GM19351 (cell line): ENCODE measurements at regions not wholly inside any gene's neighbourhood (a gene's known extent, or its start where the extent isn't known, plus 50 kb on each side); places are given as distances from the start of the nearest gene placed in this dataset.
"Not testable (repeated sequence)": the region's sequence is repeated elsewhere in the genome, so short reads cannot be mapped to it uniquely, and the experiment has no call there.

Experiments
- ATAC-seq: cut with Tn5 transposase; IDR thresholded peaks from one replicate; pipeline ENCODE4 v1.9.1; 2021; ENCODE audit warnings: mild to moderate bottlenecking, moderate library complexity; ENCODE audit not compliant: unreplicated experiment

DNA sequence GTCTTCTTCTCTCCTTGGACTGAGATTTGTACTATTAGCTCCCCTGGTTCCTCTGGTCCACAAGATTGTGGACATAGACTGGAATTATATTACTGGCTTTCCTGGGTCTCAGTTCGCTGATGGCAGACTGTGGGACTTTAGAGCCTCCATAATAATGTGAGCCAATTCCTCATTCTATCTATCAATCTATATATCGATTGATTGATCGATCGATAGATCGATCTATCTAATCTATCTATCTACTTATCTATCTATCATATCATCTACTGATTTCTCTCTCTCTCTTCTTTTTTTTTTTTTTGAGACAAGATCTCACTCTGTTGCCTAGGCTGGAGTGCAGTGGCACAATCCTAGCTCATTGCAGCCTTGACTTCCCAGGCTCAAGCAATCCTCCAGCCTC, 51.5 kb upstream of the DDR1 start:
- ATAC-seq = no peak

DNA sequence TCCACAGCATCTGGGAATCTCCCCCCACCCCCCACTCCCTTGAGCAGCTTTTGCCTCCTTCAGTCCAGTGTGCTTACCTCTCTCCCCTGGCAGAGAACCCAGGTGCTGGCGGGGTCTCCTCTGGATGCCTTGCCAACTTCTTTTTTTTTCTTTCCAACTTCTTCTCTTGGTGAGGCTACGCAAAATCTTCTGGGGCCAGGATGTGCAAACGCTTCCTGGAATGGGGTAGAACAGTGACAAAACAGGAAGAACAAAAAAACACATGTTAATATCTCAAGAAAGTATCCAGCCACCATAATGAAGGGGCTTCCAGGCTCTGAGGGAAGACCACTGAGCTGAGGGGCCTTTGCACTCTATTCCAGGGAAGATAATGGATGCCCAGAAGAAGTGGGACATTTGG, 53.9 kb upstream of the DDR1 start:
- ATAC-seq = no peak

DNA sequence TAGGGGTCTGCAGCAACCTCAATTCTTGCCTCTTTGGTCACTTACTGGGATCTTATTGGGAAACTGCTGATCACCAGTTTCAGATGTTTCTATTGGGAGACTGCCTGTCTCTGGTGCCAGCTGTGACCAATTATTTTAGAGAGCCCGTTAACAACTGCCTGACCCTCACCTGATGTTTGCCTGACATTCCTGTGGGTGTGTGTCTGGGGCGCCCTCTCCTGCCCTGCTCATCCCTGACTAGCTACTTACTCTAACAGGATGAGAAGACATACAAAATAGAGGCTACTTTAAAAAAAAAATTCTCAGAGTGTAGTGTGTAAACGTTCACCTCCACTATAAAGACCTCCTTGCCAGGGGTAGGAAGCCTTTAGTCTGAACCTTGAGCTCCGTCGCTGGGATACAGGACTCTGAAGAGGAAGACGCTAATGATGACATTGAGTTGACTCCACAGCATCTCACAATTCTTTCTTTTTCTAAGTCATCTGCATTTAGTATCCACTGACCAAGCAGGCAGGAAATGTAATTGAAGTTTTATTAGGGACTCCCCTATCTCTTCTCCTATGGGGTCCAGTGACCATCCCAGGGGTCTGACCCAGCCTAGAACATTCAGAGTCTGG, 54.6 kb upstream of the DDR1 start:
- ATAC-seq = no peak

DNA sequence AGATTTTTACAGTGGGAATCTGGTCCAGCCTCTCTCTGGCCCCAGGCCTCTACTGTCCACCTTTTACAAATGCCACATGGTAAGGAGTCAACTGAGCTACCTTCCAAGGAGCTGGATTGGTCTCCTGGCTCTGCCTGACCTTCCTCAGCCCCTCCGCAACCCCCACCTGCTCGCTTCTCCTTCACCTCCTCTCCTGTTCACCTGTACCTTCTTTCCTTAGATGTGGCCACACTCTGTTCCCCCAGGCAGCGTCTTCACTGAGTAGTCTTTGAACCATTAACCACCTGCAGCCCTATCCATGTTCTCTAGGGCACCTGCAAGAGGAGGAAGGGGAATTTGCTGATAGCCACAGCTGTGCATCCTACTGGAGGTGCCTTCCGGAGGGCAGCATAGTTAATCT, 55.3 kb upstream of the DDR1 start:
- ATAC-seq = no peak

DNA sequence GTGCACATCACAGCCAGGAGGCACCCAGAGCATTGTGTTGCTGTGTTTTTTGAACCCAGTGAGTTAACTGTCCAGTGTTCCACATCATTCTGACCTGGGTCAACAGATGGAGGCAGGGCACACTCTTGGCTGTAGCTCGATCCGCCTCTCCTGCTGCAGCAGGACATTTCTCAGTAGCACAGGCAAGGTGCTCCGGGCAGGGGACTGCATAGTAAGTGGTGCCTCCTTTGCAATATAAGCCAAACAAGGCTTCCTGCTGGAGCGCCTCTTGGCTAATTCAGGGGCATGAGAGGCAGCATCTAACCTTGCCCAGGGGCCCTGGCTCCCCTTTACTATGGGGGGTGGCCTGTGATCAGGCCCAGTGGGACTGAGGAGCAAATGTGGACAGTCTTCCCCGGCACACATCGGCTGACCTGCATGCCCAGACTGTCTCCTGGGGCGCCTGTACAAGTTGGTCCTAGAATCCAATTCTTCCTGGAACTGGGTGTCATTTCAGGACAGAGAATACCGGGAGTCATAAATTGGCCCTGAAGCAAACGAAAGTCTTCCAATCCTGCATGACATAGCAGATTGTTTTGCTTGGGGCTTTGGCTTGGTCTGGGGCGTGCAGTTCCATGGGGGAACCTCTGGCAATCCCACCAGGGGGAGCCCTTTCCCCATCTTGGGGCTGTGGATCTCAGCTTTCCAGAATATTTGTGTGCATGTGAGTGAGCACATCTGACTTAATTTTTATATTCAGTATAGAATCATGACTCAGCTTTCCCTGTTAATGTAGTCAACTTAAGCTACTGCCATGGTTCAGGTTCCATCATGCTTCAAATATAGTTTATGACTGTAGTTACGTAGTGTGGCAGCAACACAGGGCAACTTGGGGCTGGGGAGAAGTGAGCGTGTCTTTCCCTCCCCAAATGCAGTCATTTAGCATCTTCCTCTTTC, 56.0 kb upstream of the DDR1 start:
- ATAC-seq = no peak

DNA sequence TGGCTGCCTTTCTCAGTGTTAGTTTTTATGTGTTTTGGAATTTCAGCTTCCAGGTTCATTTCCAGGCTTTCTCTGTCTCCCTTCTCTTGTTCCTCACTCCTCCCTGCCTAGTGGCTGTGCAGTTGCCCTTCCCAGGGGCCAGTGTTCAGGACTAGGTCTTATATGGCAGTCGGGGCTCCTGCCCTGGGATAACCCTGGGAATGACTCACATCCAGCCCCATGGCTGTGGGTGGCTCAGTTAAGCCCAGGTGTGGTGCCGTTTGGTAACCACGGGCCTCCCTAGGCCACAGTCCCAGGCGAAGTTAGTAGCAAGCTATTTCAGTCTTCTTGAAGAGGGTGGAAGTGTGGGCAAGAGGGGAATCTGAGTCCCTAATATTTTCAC, 57.4 kb upstream of the DDR1 start:
- ATAC-seq = no peak

DNA sequence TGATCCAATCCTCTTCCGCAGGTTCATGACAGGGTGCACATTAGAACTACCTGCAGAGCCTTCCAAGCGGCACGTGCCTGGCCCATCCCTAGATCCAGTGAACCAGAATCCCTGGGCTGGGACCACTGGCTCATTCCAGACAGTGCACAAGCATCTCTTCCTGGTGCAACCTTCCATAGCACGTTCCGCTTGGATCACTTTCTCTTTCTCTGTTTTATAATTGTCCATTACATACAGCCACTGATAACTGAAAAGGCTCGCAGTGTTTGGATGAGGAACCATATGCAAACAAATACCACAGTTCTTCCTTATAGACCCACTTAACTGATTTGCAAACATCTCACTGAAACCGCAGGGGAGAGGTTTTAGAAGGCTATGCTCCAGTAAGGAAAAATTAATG, 59.6 kb upstream of the DDR1 start:
- ATAC-seq = no peak

DNA sequence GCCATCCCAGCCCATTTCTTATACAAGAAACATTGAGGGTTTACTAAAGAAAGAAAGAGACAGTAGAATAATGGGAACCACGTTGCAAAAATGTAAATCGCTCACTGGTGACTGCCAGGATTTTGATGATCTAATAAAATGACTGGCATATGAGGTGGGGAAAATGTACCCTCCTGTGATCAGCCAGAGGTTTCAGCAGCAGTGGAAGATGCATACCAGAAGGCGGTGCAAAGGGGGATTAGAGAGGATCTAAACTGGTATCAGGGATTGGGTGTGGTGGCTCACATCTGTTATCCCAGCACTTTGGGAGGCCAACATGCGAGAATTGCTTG, 60.8 kb upstream of the DDR1 start:
- no peak for ATAC-seq

DNA sequence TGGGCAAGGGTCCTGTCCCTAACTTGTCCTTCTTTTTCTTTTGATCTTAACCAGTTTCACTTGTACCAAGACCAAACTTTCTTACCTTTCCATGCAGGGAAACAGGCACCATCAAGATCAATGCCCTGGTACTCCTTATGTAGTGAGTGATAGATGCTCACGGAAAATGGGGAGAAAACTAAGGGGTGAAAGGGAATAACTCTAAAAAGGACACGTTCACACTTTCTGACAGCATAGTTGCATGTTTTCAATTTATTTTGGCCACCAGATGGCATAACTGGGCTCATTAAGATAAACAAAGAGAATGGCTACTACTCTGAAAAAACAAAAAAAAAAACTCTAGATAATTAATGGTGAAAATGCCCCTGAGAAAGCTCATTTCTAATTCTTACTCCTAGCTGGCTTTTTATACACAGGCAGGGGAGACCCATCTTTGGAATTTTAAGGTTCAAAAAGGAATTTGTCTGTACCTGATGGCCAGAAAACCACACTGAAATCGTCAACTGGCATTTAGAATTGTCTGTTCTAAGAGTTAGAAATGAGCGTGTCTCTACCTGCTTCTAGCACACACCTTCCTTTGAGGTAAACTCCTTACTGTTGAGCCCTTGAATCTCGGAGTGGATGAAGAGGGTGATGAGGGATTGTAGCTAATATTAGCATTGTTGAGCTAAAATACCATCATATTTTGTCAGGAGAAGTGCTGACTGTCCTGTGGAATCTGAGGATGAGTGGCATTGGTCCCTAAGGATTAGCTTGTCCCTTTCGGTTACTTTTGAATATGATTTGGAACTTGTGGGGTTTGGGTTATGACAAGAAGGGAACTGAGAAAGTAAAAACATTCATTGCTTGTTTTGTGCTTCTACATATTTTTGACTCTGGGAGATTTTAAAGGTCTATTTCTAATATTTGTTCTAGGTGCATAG, 62.2 kb upstream of the DDR1 start:
- no peak for ATAC-seq

DNA sequence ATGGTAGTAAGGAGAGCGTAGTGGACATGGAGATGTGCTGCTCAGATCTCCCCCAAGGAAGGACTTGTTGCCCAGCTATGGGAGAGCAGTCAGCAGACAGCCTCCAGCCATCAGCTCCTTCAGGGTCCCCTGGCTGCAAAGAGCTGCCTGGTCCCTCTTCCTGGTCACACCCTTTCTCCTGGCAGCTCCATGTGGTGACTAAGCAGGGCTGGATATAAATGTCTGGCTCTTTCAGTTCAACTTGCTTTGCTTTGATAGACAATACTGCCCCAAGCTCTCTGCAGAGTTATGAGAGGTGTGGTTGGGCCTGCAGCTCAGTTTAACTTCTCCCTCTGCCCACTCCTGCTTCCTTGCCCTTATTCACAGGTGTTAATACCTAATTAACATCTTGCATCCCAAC, 64.1 kb upstream of the DDR1 start:
- no peak for ATAC-seq

DNA sequence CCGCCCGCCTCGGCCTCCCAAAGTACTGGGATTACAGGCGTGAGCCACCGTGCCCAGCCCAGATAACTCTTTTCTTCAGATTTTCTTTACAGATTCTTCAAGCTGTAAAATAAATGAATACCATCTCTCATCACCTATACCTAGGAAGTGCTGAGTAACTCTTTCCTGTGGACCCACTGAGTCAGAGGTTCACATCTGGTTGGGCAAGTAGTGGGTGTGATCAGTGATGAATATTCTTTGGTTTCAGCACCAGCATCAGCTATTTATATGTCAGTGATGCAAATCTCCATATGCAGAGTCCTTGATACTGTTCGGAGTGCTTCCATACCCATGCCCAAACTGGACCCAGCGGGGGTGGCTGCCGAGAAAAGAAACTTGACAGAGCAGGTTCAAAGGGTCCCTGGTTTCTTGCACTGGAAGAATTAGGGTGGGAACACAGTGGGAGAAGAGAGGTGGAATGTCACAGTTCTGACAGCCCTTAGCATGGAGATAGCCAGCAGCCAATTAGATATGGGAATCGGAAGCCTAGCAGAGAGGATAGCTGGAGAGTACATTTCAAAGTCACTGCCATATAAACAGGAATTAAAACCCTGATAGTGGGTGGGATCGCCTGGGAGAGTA, 64.9 kb upstream of the DDR1 start:
- ATAC-seq = no peak

DNA sequence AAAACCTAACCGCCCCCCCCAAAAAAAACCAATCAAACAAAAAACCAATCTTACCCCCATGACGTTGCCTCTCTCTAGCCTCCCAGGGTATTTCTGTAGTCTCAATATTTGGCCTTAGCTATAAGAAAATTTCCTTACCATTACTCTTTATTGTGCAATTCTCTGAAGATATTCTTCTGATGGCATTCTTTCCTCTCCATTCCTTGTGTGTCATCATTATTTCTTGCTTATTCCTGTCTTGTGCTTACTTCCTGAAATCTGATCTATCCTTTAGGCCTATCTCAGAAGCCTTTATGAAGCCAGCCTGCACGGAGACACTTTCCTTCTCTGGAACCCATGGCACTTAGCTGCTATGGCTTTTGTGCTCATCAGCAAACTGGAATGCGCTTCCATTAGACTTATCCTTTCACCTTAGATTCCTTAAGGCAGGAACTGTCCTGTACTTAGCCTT, 65.9 kb upstream of the DDR1 start:
- no peak for ATAC-seq

DNA sequence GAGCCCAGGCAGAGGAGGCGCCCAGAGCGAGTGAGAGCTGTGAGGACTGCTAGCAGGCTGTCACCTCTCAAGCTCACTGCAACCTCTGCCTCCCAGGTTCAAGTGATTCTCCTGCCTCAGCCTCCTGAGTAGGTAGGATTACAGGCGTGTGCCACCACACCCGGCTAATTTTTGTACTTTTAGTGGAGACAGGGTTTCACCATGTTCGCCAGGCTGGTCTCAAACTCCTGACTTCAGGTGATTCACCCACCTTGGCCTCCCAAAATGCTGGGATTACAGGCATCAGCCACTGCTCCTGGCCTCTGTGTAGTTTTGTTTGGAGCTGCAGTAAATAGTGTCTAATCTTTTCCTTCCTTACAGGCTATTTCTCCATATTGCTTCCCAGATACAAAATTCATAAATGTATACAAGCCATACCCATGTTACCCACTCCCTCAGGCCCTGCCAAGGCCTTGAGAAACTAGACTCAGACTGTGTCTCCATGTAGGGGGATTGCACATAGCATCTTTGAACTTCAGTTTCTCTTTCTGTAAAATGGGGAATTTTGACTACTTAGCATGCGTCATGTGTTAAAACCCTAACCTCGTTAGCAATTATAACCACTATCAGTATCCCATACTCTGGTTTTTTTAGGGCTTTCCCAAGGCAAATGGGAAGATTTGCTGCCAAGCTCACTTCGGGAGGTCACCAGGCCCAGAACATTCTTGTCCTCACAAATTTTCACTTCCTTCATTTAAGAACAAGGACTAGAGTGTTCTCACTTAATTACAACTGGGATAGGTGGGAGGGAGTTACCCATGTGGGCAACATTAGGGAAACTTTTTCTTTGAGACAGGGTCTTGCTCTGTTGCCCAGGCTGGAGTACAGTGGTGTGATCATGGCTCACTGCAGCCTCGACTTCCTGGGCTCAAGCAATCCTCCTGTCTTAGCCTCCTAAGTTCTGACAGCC, 67.3 kb upstream of the DDR1 start:
- ATAC-seq = no peak

DNA sequence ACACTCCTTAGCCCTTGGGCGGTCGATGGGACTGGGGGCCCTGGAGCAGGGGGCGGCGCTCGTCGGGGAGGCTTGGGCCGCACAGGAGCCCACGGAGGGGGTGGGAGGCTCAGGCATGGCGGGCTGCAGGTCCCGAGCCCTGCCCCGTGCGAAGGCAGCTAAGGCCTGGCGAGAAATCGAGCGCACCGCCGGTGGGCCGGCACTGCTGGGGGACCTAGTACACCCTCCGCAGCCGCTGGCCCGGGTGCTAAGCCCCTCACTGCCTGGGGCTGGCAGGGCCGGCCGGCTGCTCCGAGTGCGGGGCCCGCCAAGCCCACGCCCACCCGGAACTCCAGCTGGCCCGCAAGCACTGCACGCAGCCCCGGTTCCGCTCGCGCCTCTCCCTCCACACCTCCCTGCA, 68.0 kb upstream of the DDR1 start:
- ATAC-seq = not testable (repeated sequence)

DNA sequence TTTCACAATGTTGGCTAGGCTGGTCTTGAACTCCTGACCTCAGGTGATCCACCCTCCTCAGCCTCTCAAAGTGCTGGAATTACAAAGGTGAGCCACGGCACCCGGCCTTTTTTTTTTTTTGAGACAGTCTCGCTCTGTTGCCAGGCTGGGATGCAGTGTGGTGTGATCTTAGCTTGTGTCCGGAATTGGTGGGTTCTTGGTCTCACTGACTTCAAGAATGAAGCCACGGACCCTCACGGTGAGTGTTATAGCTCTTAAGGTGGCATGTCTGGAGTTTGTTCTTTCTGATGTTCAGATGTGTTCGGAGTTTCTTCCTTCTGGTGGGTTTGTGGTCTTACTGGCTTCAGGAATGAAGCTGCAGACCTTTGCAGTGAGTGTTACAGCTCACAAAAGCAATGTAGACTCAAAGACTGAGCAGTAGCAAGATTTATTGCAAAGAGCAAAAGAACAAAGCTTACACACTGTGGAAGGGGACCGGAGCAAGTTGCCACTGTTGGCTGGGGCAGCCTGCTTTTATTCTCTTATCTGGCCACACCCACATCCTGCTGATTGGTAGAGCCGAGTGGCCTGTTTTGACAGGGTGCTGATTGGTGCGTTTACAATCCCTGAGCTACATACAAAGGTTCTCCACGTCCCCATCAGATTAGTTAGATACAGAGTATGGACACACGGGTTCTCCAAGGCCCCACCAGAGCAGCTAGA, 69.1 kb upstream of the DDR1 start:
- not testable (repeated sequence) for ATAC-seq

DNA sequence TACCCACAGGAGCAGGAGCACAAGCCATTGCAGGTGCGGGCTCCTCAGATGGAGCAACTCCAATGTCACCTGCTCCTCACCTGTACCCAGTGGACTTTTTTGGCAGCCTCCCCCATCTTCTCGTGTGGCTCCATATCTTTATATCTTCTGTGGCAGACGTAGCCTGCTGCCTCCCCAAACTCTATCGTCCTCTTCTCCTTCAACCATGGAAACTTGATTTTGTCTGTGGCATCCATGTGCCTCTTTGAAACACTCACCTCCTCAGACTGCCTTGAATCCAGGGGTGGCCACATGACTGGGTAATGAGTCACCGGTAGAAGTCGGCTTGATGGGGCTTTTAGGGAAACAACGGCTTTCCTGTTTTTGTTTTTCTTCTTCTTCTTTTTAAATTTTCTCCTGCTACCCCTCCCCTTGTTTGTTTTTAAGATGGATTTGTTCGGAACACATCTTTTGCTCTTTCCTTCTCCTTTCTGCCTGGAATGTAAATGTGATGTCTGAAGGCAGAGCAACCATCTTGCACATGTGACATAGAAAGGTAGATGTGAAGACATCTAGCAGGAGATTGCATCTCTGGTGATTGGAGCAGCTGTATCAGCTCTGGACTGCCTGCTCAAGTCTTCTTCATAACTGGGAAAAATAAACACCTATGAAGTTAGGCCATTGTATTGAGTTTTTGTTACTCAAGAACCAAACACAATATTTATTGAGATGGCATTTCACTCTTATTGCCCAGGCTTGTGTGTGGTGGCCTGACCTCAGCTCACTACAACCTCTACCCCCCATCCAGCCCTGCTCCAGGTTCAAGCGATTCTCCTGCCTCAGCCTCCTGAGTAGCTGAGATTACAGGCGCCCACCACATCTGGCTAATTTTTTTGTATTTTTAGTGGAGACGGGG, 69.9 kb upstream of the DDR1 start:
- no peak for ATAC-seq

DNA sequence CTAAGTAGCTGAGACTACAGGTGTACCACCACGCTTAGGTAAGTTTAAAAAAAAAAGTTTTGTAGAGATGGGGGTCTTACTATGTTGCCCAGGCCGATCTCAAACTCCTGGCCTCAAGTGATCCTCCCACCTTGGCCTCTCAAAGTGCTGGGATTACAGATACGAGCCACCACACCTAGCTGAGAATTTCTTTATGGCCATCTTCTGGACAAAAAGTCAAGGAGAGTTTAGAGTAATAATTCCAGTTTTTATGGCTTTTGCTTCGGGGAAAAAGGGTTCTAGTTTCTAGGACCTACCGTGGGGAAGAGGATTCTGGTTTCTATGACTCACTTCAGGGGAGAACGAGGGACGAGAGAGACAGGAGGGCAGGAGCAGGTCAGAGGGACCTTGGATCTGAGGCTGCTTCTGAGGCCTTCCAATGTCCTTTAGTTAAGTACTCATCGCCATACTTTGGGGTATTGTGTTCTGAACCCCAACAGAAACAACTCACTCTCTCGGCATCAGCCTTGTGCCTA, 69.3 kb upstream of the IER3 start:
- ATAC-seq = no peak

DNA sequence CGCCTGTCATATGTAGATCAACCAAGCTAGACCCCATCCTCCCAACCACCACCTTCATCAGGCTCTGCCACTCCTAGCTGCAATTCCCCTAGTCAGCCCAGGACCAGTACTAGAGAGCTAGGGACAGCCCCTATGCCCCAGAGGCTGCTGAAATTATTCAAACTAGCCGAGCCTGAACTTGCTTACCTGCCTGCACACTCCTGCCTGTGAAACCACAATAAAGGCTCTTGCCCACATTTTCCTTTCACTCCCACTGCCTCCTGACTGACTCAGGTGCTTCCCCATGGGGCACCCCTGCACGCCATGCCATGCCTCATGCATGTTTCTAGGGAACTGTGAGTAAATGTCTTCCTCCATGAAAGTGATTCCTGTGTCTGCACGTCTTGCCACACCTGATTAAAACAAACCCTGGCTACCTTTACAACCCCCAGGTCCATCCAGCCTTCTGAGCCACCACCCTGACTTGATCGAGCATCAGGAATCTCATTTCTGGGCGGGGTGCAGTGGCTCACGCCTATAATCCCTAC, 66.5 kb upstream of the IER3 start:
- peak; percentile 90 for ATAC-seq
